DND-41 (cell line): ENCODE measurements at regions not wholly inside any gene's neighbourhood (a gene's known extent, or its start where the extent isn't known, plus 50 kb on each side); places are given as distances from the start of the nearest gene placed in this dataset.

Experiments used
- ATAC-seq: fragments of 200-7000 bp; cut with Tn5 transposase; 3 replicates; pipeline ENCODE4 v1.9.1; 2021; ENCODE audit warnings: low read depth; ENCODE audit not compliant: insufficient read depth
- DNase-seq: peaks from one replicate; pipeline ENCODE4 v3.0.0-alpha.2; 2020
- H2AFZ ChIP-seq: 2 replicates; pipeline ENCODE4 v1.6.0; 2012; ENCODE audit warnings: low read depth, low read length
- H3K27ac ChIP-seq: 2 replicates; pipeline ENCODE4 v1.5.1; 2012; ENCODE audit warnings: low read length, inconsistent platforms
- H3K27me3 ChIP-seq: fragments of 200-600 bp; sonication (generic); 2 replicates; pipeline ENCODE4 v1.6.0; 2012; ENCODE audit warnings: low read length, mild to moderate bottlenecking, inconsistent platforms; ENCODE audit not compliant: insufficient read depth, poor library complexity
- H3K36me3 ChIP-seq: 2 replicates; pipeline ENCODE4 v1.5.1; 2012; ENCODE audit warnings: low read length, inconsistent platforms; ENCODE audit not compliant: insufficient read depth
- H3K4me1 ChIP-seq: 2 replicates; pipeline ENCODE4 v1.5.1; 2012; ENCODE audit warnings: mild to moderate bottlenecking, low read length; ENCODE audit not compliant: insufficient read depth
- H3K4me2 ChIP-seq: 2 replicates; pipeline ENCODE4 v1.6.0; 2012; ENCODE audit warnings: mild to moderate bottlenecking, moderate library complexity, low read length, inconsistent platforms; ENCODE audit not compliant: insufficient read depth
- H3K4me3 ChIP-seq, 2 experiments: fragments of 200-600 bp in 1 of 2; shearing (Covaris generic) in 1 of 2; 2 replicates each; pipeline ENCODE4 v1.5.1; 2012 to 2016; ENCODE audit warnings: inconsistent platforms in 2 of 2, low read length in 2 of 2, mild to moderate bottlenecking in 2 of 2, low read depth in 1 of 2, moderate library complexity in 1 of 2
- H3K79me2 ChIP-seq: 2 replicates; pipeline ENCODE4 v1.6.0; 2012; ENCODE audit warnings: low read length, inconsistent platforms; ENCODE audit not compliant: insufficient read depth
- H3K9ac ChIP-seq: 2 replicates; pipeline ENCODE4 v1.6.0; 2012; ENCODE audit warnings: low read depth, mild to moderate bottlenecking, inconsistent platforms, low read length, moderate library complexity
- H3K9me3 ChIP-seq: 2 replicates; pipeline ENCODE4 v1.5.1; 2012; ENCODE audit warnings: low read length, moderate library complexity, mild to moderate bottlenecking, inconsistent platforms; ENCODE audit not compliant: insufficient read depth, severe bottlenecking
- H4K20me1 ChIP-seq: 2 replicates; pipeline ENCODE4 v1.6.0; 2012; ENCODE audit warnings: low read length; ENCODE audit not compliant: insufficient read depth
- EZH2 ChIP-seq: IDR thresholded peaks from 3 replicates; pipeline ENCODE4 v1.6.1; 2012; ENCODE audit warnings: borderline replicate concordance, low read depth, mild to moderate bottlenecking, moderate library complexity, low read length, inconsistent platforms; ENCODE audit not compliant: severe bottlenecking
- TF ChIP-seq, protein P1 (sequence below): IDR thresholded peaks from 2 replicates; pipeline ENCODE4 v1.5.1; 2012; ENCODE audit warnings: borderline replicate concordance, low read length, moderate library complexity, mild to moderate bottlenecking; ENCODE audit not compliant: poor library complexity, severe bottlenecking; ENCODE audit errors: extremely low read depth

- no peak overlapping the region for H3K9ac ChIP-seq
- no peak overlapping the region for H2AFZ ChIP-seq
- H3K36me3 ChIP-seq: no peaks in the 10 kb centered on the region
- H3K4me1 ChIP-seq: no peaks in the 10 kb centered on the region
- ATAC-seq: no peak
- no peaks in the 10 kb centered on the region for H4K20me1 ChIP-seq
- no peak overlapping the region for H3K4me3 ChIP-seq
- H3K79me2 ChIP-seq: no peaks in the 10 kb centered on the region
- TF ChIP-seq EZH2: no peak
- TF ChIP-seq, protein P1, sequence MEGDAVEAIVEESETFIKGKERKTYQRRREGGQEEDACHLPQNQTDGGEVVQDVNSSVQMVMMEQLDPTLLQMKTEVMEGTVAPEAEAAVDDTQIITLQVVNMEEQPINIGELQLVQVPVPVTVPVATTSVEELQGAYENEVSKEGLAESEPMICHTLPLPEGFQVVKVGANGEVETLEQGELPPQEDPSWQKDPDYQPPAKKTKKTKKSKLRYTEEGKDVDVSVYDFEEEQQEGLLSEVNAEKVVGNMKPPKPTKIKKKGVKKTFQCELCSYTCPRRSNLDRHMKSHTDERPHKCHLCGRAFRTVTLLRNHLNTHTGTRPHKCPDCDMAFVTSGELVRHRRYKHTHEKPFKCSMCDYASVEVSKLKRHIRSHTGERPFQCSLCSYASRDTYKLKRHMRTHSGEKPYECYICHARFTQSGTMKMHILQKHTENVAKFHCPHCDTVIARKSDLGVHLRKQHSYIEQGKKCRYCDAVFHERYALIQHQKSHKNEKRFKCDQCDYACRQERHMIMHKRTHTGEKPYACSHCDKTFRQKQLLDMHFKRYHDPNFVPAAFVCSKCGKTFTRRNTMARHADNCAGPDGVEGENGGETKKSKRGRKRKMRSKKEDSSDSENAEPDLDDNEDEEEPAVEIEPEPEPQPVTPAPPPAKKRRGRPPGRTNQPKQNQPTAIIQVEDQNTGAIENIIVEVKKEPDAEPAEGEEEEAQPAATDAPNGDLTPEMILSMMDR: no peak
- H3K9me3 ChIP-seq: no peaks in the 10 kb centered on the region
- no peak overlapping the region for H3K4me2 ChIP-seq
- peaks cover 4% of the 10 kb centered on the region for H3K27me3 ChIP-seq
- H3K27ac ChIP-seq: no peak overlapping the region
- DNase-seq: no peak
Observed at GRCh38 chr12:68501226-68501625, 109.5 kb upstream of the RAP1B start.

GRCh38 chr12:68505970-68506369 lies 104.7 kb upstream of the RAP1B start:
- Histone ChIP-seq H3K36me3 (no peaks in the 10 kb centered on the region), H3K9me3 (no peaks in the 10 kb centered on the region), H3K4me2 (no peak overlapping the region), H3K4me3 (no peak overlapping the region), H3K79me2 (no peaks in the 10 kb centered on the region), H3K4me1 (no peaks in the 10 kb centered on the region), H2AFZ (no peak overlapping the region), H3K27ac (no peak overlapping the region), H3K27me3 (no peaks in the 10 kb centered on the region), H4K20me1 (no peaks in the 10 kb centered on the region), H3K9ac (no peak overlapping the region)
- ATAC-seq: no peak
- no peak for DNase-seq
- TF ChIP-seq, protein P1: no peak
- no peak for TF ChIP-seq EZH2

DNA sequence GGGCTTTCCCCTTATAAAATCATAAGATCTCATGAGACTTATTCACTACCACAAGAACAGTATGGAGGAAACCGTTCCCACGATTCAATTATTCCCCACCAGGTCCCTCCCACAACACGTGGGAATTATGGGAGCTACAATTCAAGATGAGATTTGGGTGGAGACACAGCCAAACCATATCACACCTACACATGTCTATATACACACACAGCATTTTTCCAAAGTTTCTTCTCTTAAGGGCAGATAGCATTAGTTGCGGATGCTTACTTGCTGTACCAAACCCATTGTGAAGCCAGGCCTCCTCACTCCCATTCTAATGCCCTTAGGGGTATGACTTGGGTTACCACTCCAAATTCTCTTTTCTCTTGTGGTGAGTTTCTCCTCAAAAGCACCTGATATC lies 104.1 kb upstream of the RAP1B start:
- no peak overlapping the region for H3K4me2 ChIP-seq
- no peak for ATAC-seq
- no peaks in the 10 kb centered on the region for H4K20me1 ChIP-seq
- H3K36me3 ChIP-seq: no peaks in the 10 kb centered on the region
- no peak overlapping the region for H2AFZ ChIP-seq
- H3K27me3 ChIP-seq: no peaks in the 10 kb centered on the region
- no peak overlapping the region for H3K27ac ChIP-seq
- TF ChIP-seq, protein P1: no peak
- TF ChIP-seq EZH2: no peak
- H3K4me1 ChIP-seq: no peaks in the 10 kb centered on the region
- no peak overlapping the region for H3K4me3 ChIP-seq
- H3K79me2 ChIP-seq: no peaks in the 10 kb centered on the region
- no peak overlapping the region for H3K9ac ChIP-seq
- H3K9me3 ChIP-seq: no peaks in the 10 kb centered on the region
- no peak for DNase-seq

GRCh38 chr12:68507657-68508056 lies 103.0 kb upstream of the RAP1B start:
- Histone ChIP-seq H3K79me2 (no peaks in the 10 kb centered on the region), H2AFZ (no peak overlapping the region), H3K36me3 (no peaks in the 10 kb centered on the region), H3K9ac (no peak overlapping the region), H3K4me3 (no peak overlapping the region), H3K27me3 (no peaks in the 10 kb centered on the region), H3K4me1 (no peaks in the 10 kb centered on the region), H4K20me1 (no peaks in the 10 kb centered on the region), H3K4me2 (no peak overlapping the region), H3K27ac (no peak overlapping the region), H3K9me3 (no peaks in the 10 kb centered on the region)
- DNase-seq (no peak), ATAC-seq (no peak)
- TF ChIP-seq EZH2: no peak
- TF ChIP-seq, protein P1: no peak
